AG04449 (cell line): ENCODE measurements at regions not wholly inside any gene's neighbourhood (a gene's known extent, or its start where the extent isn't known, plus 50 kb on each side); places are given as distances from the start of the nearest gene placed in this dataset.

Source experiments
- CTCF ChIA-PET: fragments of 350-600 bp; formaldehyde crosslinking; extraction: SDS; loops from one replicate; lab custom pipeline; 2021; ENCODE audit warnings: antibody characterized with exemption; lab: Yijun Ruan, JAX
- POLR2A ChIA-PET: fragments of 400-600, 350-600 bp; formaldehyde crosslinking; extraction: SDS; loops from one replicate; lab custom pipeline; 2020; ENCODE audit warnings: antibody characterized with exemption, inconsistent platforms; lab: Yijun Ruan, JAX
- DNase-seq: peaks from one replicate; pipeline ENCODE4 v3.0.0-alpha.2; 2010; ENCODE audit warnings: low read depth, low spot score
- H3K4me3 ChIP-seq: 2 replicates; pipeline ENCODE4 v1.5.1; 2011; ENCODE audit warnings: low read depth, mild to moderate bottlenecking, control low read depth, low read length
- CTCF ChIP-seq: IDR thresholded peaks from one replicate; pipeline ENCODE4 v1.5.1; 2011; ENCODE audit warnings: mild to moderate bottlenecking, moderate library complexity, low read length, control low read depth, inconsistent platforms; ENCODE audit not compliant: insufficient read depth; ENCODE audit errors: missing control alignments

GRCh38 chr2:2698182-2699120 is 367.4 kb upstream of the MYT1L start:
- TF ChIP-seq CTCF = no peak
- no peak overlapping the region for H3K4me3 ChIP-seq
- ChIA-PET CTCF (no interaction called here), POLR2A (no interaction called here)
- DNase-seq = no peak

DNA sequence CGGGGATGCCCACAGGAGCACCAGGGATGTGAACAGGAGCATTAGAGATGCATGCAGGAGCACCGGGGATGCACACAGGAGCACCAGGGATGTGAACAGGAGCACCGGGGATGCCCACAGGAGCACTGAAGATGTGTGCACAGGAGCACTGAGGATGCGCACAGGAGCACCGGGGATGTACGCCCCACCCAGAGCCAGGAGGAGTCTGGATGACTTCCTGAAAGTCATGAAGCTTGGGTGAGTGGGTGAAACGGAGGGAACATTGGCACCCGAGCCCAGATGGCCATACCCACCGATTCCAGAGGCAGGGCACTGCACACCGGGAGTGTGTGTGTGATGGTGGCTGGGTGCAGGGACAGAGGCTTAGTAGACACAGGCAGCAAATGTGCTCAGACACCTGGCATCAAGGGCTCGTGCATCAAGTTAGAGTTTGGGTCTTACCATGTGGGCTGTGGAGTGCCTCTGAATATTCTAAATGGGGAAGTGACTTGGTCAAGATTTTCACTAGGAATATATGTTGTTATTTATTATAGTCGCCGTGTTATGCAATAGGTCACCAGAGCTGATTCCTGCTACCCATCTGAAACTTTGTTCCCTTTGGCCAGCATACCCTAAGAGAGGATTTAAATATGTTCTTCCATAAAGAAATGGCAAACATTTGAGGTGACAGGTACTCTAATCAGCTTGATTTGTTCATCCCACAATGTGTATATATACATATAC is 365.8 kb upstream of the MYT1L start:
- ChIA-PET POLR2A (no interaction called here), CTCF (no interaction called here)
- no peak for DNase-seq
- no peak for TF ChIP-seq CTCF
- no peak overlapping the region for H3K4me3 ChIP-seq

DNA sequence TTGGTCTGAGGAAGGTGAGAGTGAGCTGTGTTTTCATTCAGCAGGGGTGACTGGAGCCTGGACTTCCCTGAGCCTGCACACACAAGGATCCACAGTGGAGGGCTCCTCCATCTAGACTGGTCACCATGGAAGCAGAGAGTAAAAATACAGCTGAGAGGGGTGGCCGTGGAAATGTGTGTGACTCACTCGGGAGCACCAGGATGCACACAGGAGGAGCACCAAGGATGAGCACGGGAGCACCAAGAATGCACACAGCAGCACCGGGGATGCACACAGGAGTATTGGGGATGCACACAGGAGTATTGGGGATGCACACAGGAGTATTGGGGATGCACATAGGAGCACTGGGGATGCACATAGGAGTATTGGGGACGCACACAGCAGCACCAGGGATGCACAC is 365.2 kb upstream of the MYT1L start:
- CTCF ChIA-PET = no interaction called here
- no peak overlapping the region for H3K4me3 ChIP-seq
- DNase-seq = no peak

DNA sequence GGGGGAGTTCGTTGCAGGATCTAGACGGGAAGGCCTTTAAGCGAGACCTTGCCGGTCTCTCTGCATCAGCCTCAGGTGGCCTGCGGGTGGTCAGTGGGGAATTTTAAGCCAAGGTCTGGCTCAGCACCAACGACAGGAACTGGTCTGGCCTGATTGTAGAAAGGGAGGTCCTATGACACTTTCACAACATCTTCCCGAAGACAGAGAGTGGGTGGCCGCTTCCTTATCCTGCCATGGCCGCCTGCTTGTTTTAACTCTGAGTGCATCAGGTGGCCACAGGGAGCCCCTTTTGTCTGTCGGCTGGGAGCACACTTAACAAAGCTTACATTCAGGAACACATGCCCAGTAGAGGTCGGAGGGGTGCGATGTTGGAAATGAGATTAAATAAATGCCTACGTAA is 363.7 kb upstream of the MYT1L start:
- no peak for TF ChIP-seq CTCF
- H3K4me3 ChIP-seq = no peak overlapping the region
- ChIA-PET POLR2A (no interaction called here), CTCF (no interaction called here)
- DNase-seq = no peak

More for the DNA sequence above, 365.2 kb upstream of the MYT1L start:
- no peak for TF ChIP-seq CTCF
- POLR2A ChIA-PET = no interaction called here

DNA sequence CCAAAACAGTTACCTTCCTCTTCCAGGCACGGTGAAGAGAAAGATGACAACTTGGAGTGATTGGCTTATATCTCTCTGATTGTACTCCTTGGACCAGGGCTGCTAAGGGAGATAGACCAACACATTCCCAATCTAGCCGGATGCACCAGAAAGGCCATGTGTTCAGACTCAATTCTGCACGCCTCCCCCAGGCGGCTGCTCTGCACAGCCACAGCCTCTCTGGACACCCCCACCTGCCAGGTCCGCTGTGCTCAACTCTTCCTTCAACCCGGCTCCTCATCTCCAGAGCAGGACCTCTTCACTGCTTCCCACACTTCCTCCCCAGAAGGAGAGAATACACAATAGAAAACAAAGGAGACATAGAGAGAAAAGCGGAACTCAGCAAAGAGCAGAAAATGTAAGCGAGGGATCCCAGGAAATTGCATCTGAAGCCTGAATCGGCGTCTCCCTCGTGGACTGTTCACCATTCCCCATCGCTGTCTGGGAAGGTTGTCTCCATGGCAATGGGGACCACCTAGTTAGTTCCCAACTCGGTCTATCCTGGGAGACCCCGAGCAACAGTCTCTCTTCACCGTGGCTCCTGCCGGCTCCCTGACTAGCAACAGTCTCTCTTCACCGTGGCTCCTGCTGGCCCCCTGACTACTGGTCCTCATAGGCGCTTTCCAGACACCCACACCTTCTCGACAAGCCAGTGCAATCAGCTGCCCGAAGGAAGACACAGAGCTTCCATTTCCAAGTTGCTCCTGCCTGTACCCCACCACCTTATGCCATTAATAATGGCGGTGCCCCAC is 361.7 kb upstream of the MYT1L start:
- POLR2A ChIA-PET = no interaction called here
- CTCF ChIA-PET = no interaction called here
- no peak overlapping the region for H3K4me3 ChIP-seq
- no peak for DNase-seq
- no peak for TF ChIP-seq CTCF
